Vagina (tissue), 2 donors: ENCODE measurements at regions not wholly inside any gene's neighbourhood (a gene's known extent, or its start where the extent isn't known, plus 50 kb on each side); places are given as distances from the start of the nearest gene placed in this dataset.

Source experiments
- POLR2A ChIP-seq, 2 donors: fragments of 450-650 bp; IDR thresholded peaks; one replicate each; pipeline ENCODE4 v1.6.1; 2017; ENCODE audit warnings: antibody characterized with exemption in 2 of 2, mild to moderate bottlenecking in 2 of 2, moderate library complexity in 2 of 2
- TF ChIP-seq, protein P1 (sequence below), 3 experiments: fragments of 450-650 bp in 2 of 3; fragments of 200-600 bp in 1 of 3; sonication (generic) in 1 of 3; IDR thresholded peaks; one replicate each; pipeline ENCODE4 v1.5.1; 2017 to 2019; ENCODE audit warnings: antibody characterized with exemption in 3 of 3, mild to moderate bottlenecking in 2 of 3, moderate library complexity in 2 of 3

DNA sequence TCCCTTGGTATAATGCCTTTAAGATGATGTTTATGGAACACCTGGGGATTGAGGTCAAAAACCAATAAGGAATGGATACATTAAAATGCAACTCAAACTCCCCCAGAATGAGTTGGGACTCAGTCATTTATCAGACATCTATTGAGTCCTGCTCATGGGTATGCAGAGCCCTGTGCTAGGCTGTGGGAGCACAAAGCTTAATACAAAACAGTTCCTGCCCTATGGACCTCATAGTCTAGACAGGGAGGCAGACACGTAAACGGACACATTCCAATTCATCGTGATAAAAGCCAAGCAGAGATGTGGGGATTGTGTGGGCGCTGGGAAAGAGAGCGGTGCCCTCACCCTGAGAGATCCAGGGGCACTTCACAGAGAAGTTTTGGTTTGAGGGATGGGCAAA is 181.7 kb downstream of the PTEN start:
- TF ChIP-seq, protein P1, sequence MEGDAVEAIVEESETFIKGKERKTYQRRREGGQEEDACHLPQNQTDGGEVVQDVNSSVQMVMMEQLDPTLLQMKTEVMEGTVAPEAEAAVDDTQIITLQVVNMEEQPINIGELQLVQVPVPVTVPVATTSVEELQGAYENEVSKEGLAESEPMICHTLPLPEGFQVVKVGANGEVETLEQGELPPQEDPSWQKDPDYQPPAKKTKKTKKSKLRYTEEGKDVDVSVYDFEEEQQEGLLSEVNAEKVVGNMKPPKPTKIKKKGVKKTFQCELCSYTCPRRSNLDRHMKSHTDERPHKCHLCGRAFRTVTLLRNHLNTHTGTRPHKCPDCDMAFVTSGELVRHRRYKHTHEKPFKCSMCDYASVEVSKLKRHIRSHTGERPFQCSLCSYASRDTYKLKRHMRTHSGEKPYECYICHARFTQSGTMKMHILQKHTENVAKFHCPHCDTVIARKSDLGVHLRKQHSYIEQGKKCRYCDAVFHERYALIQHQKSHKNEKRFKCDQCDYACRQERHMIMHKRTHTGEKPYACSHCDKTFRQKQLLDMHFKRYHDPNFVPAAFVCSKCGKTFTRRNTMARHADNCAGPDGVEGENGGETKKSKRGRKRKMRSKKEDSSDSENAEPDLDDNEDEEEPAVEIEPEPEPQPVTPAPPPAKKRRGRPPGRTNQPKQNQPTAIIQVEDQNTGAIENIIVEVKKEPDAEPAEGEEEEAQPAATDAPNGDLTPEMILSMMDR (IDR thresholded peaks at IDR 0.05) = no peak
- TF ChIP-seq POLR2A (IDR thresholded peaks at IDR 0.05) = no peak
